ENCODE measurements at regions not wholly inside any gene's neighbourhood (a gene's known extent, or its start where the extent isn't known, plus 50 kb on each side); places are given as distances from the start of the nearest gene placed in this dataset.

GRCh38 chr2:14891546-14891945, 259.0 kb downstream of the LRATD1 start (continued):
- no peak for TF ChIP-seq CREB3L1 (IDR thresholded peaks at IDR 0.05; ENCODE audit: borderline replicate concordance, low read depth)
- TF ChIP-seq MTA3 (IDR thresholded peaks at IDR 0.05; ENCODE audit: borderline replicate concordance), result no peak
- TF ChIP-seq HIVEP1 (CRISPR knock-in tag; IDR thresholded peaks at IDR 0.05), result no peak

- H2AFZ ChIP-seq (ENCODE audit: low read depth, low read length), result no peak overlapping the region
- H3K9me1 ChIP-seq (ENCODE audit: control insufficient read depth, insufficient read depth, low read length), result no peaks in the 10 kb centered on the region
- ChIA-PET POLR2A (no interaction called here), CTCF (ENCODE audit: low intra/inter-chr PET ratio) (no interaction called here)
- TF ChIP-seq MAFG (tag; conservative IDR thresholded peaks at IDR 0.05) (0 out of 2 replicates have a peak, but pooled peaks have one; percentile 4), NR2C1 (IDR thresholded peaks at IDR 0.05) (no peak), NR2C1 (tag; IDR thresholded peaks at IDR 0.05) (no peak), EGR1 (conservative IDR thresholded peaks at IDR 0.05) (peak; percentile 50), MED1 (CRISPR knock-in tag; IDR thresholded peaks at IDR 0.05; ENCODE audit: borderline replicate concordance) (no peak), NFE2 (IDR thresholded peaks at IDR 0.05; ENCODE audit: low read depth) (peak; percentile 42; the same call in 1 of the 2 replicates), SAFB2 (IDR thresholded peaks at IDR 0.05; ENCODE audit: borderline replicate concordance, low read depth, low read length, severe bottlenecking) (no peak)
- in situ Hi-C loops (cut with MboI) (no loop called here), intact Hi-C loops (cut with micrococcal nuclease) (no loop called here)
- no peaks in the 10 kb centered on the region for H3K9me3 ChIP-seq (replicated peaks; ENCODE audit: control insufficient read depth, insufficient read depth, low read depth, low read length)
- no peaks in the 10 kb centered on the region for H3K4me1 ChIP-seq (replicated peaks in 1 of 2; ENCODE audit: control insufficient read depth in 2 of 2, insufficient read depth in 2 of 2, low read length in 2 of 2)
- H3K79me2 ChIP-seq (ENCODE audit: control insufficient read depth, insufficient read depth, low read length), result no peaks in the 10 kb centered on the region
- H3K4me2 ChIP-seq (ENCODE audit: insufficient read depth, low read length), result no peak overlapping the region
- 5% methylated on average over 9 of the region's 9 CpGs for WGBS (ENCODE audit: insufficient coverage, low coverage, missing lambda C conversion rate)
- H3K27ac ChIP-seq (ENCODE audit: extremely low read depth, low read depth, low read length), result no peak overlapping the region
- H3K36me3 ChIP-seq (ENCODE audit: control insufficient read depth, insufficient read depth, low read length), result no peaks in the 10 kb centered on the region
- no peak for DNase-seq (ENCODE audit: extremely low read depth in 1 of 4, low spot score in 3 of 4)
- H3K9ac ChIP-seq (ENCODE audit: insufficient read depth in 1 of 2, low read depth in 2 of 2, low read length in 2 of 2), result no peak overlapping the region
- H3K4me3 ChIP-seq, result no peak overlapping the region
- no TSS peak for BruUV-seq (replicated peaks)
- no peak for FAIRE-seq
- no peaks in the 10 kb centered on the region for H3K27me3 ChIP-seq (ENCODE audit: control insufficient read depth in 2 of 2, insufficient read depth in 2 of 2, low read length in 2 of 2)
- no peak for ATAC-seq
- H4K20me1 ChIP-seq (replicated peaks; ENCODE audit: control insufficient read depth, insufficient read depth, low read length), result no peaks in the 10 kb centered on the region
These were observed 264.0 kb downstream of the LRATD1 start for GRCh38 chr2:14896330-14897030.

Measured in K562 (cell line).